HG03139 (cell line): ENCODE measurements at regions not wholly inside any gene's neighbourhood (a gene's known extent, or its start where the extent isn't known, plus 50 kb on each side); places are given as distances from the start of the nearest gene placed in this dataset.

Experiments used
- ATAC-seq: cut with Tn5 transposase; IDR thresholded peaks from one replicate; pipeline ENCODE4 v1.9.1; 2021; ENCODE audit not compliant: unreplicated experiment

- ATAC-seq, result peak; percentile 100
These were observed 168.3 kb downstream of the SPRY1 start for GRCh38 chr4:123564758-123565346.

GRCh38 chr4:123568936-123569335 is 172.3 kb downstream of the SPRY1 start:
- no peak for ATAC-seq

- no peak for ATAC-seq
These were observed 172.9 kb downstream of the SPRY1 start for GRCh38 chr4:123569541-123569940.

- no peak for ATAC-seq
These were observed 177.4 kb downstream of the SPRY1 start for GRCh38 chr4:123573866-123574508.

GRCh38 chr4:123575291-123575690 is 178.7 kb downstream of the SPRY1 start:
- no peak for ATAC-seq

GRCh38 chr4:123577225-123577906 is 180.8 kb downstream of the SPRY1 start:
- no peak for ATAC-seq

GRCh38 chr4:123578276-123579029 is 181.9 kb downstream of the SPRY1 start:
- ATAC-seq, result no peak

- no peak for ATAC-seq
These were observed 183.4 kb downstream of the SPRY1 start for GRCh38 chr4:123579961-123580360.

- no peak for ATAC-seq
These were observed 184.5 kb downstream of the SPRY1 start for GRCh38 chr4:123580981-123581664.

- no peak for ATAC-seq
These were observed 185.2 kb downstream of the SPRY1 start for GRCh38 chr4:123581802-123582201.

GRCh38 chr4:123583043-123583442 is 186.4 kb downstream of the SPRY1 start:
- no peak for ATAC-seq

GRCh38 chr4:123585111-123585510 is 188.5 kb downstream of the SPRY1 start:
- ATAC-seq, result no peak

GRCh38 chr4:123587983-123588494 is 191.4 kb downstream of the SPRY1 start:
- ATAC-seq, result peak; percentile 14

GRCh38 chr4:123588631-123589241 is 192.1 kb downstream of the SPRY1 start:
- ATAC-seq, result peak; percentile 88

GRCh38 chr4:123589301-123589700 is 192.7 kb downstream of the SPRY1 start:
- ATAC-seq, result no peak

GRCh38 chr4:123591875-123592274 is 195.3 kb downstream of the SPRY1 start:
- no peak for ATAC-seq

GRCh38 chr4:123593655-123594054 is 197.1 kb downstream of the SPRY1 start:
- no peak for ATAC-seq

- ATAC-seq, result no peak
These were observed 200.2 kb downstream of the SPRY1 start for GRCh38 chr4:123596805-123597204.

GRCh38 chr4:123597586-123597985 is 201.0 kb downstream of the SPRY1 start:
- no peak for ATAC-seq

GRCh38 chr4:123598331-123598730 is 201.7 kb downstream of the SPRY1 start:
- no peak for ATAC-seq
